Left ventricle myocardium inferior (tissue), 1 donor: ENCODE measurements at regions not wholly inside any gene's neighbourhood (a gene's known extent, or its start where the extent isn't known, plus 50 kb on each side); places are given as distances from the start of the nearest gene placed in this dataset.

Experiments
- DNase-seq: peaks from one replicate; pipeline ENCODE4 v3.0.0-alpha.2; 2020
- H3K27ac ChIP-seq: fragments of 200-600 bp; replicated peaks from 2 replicates; pipeline ENCODE4 v1.8.0; 2021
- H3K27me3 ChIP-seq: fragments of 200-600 bp; 2 replicates; pipeline ENCODE4 v1.8.0; 2021; ENCODE audit warnings: low read depth
- H3K36me3 ChIP-seq: fragments of 200-600 bp; 2 replicates; pipeline ENCODE4 v1.8.0; 2021
- H3K4me1 ChIP-seq: fragments of 200-600 bp; 2 replicates; pipeline ENCODE4 v1.8.0; 2021
- H3K4me3 ChIP-seq: fragments of 200-600 bp; 2 replicates; pipeline ENCODE4 v1.8.0; 2021; ENCODE audit warnings: mild to moderate bottlenecking, moderate library complexity
- H3K9me3 ChIP-seq: fragments of 200-600 bp; replicated peaks from 2 replicates; pipeline ENCODE4 v1.8.0; 2021
- intact Hi-C: fragments of 100-400 bp; cut with micrococcal nuclease; formaldehyde crosslinking; loops from one replicate; pipeline ENCODE4 v1.11.0; 2022
- TF ChIP-seq, protein P1 (sequence below): fragments of 200-600 bp; IDR thresholded peaks from 2 replicates; pipeline ENCODE4 v1.8.0; 2021; ENCODE audit warnings: antibody characterized with exemption, mild to moderate bottlenecking, borderline replicate concordance
- donor health status: DM: no; HTN: yes; CAD: no; lungs with severe emphysema.

DNA sequence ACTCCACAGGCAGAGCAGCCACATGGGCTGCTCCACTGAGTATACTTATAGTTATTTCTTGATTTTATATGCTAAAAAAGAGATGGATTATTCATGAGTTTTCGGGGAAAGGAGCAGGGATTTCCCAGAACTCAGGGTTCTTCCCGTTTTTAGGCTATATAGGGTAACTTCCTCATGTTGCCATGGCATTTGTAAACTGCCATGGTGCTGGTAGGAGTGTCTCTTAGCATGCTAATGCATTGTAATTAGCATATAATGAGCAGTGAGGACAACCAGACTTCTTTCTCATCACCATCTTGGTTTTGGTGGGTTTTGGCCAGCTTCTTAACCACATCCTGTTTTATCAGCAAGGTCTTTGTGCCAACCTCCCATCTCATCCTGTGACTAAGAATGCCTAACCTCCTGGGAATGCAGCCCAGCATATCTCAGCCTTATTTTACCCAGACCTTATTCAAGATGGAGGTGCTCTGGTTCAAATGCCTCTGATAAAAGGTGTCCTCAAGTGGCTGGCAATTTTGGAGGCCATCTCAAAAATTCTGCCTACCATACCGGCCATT is 213.0 kb upstream of the VEGFC start:
- no peak for DNase-seq
- no peaks in the 10 kb centered on the region for H3K36me3 ChIP-seq
- no peak overlapping the region for H3K4me3 ChIP-seq
- TF ChIP-seq, protein P1, sequence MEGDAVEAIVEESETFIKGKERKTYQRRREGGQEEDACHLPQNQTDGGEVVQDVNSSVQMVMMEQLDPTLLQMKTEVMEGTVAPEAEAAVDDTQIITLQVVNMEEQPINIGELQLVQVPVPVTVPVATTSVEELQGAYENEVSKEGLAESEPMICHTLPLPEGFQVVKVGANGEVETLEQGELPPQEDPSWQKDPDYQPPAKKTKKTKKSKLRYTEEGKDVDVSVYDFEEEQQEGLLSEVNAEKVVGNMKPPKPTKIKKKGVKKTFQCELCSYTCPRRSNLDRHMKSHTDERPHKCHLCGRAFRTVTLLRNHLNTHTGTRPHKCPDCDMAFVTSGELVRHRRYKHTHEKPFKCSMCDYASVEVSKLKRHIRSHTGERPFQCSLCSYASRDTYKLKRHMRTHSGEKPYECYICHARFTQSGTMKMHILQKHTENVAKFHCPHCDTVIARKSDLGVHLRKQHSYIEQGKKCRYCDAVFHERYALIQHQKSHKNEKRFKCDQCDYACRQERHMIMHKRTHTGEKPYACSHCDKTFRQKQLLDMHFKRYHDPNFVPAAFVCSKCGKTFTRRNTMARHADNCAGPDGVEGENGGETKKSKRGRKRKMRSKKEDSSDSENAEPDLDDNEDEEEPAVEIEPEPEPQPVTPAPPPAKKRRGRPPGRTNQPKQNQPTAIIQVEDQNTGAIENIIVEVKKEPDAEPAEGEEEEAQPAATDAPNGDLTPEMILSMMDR, result no peak
- intact Hi-C loops, result no loop called here
- no peaks in the 10 kb centered on the region for H3K4me1 ChIP-seq
- H3K27me3 ChIP-seq, result no peaks in the 10 kb centered on the region
- no peak overlapping the region for H3K27ac ChIP-seq
- H3K9me3 ChIP-seq, result peaks cover 9% of the 10 kb centered on the region

DNA sequence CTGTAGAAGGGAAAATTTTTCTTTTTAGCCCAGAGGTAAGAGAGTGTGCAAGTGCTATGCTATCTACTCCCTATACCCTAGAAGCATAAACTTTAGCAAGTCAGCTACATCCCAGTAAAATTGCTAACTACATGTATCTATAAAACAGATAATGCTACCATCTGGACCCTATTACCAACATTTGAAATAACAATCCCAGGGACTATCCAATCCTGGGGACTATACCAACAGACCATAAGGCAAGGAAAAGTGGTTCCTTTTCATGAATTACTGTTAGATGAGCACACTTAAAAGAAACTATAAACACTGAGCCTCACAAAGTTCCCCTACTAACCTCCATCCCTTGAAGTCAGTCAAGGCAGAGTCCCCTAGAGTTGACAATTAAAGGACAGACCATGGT is 213.6 kb upstream of the VEGFC start:
- Histone ChIP-seq H3K9me3 (peaks cover 14% of the 10 kb centered on the region), H3K27me3 (no peaks in the 10 kb centered on the region), H3K4me1 (no peaks in the 10 kb centered on the region), H3K27ac (no peak overlapping the region), H3K36me3 (no peaks in the 10 kb centered on the region), H3K4me3 (no peak overlapping the region)
- intact Hi-C loops, result no loop called here
- no peak for DNase-seq
- TF ChIP-seq, protein P1, result no peak

DNA sequence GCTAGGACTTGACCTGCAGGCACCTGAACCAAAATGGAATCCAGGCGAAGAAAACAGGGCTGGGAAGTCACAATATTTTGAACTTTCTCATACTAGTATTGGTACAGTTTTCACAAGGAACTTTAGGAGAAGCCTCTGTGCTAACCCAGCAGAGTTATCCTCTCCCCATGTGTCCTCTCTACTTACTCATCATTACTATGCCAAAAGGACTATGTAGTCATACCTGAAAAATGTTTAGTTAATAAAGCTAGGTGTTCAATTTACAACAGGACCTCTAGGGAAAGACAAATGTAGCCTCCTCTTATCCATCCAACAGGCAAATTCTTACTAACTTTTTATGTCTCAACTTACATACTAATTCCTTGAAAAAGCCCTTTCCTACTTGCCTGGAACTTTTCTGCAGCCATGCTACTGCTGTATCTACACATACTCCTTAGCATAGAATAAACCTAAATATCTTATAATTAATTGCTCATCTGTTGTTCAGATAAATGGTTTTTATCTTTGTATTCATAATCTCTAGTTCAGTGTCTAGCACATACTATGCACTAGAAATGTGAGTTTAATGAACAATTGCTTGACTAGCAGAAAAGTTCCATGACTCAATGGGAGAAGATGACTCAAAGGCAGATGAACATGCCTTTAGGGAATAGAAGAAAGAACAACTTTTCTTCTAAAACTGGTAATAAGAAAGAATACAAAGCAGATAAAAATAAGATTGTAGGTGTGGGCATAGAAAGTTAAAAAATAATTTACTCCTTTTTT is 215.5 kb upstream of the VEGFC start:
- TF ChIP-seq, protein P1, result no peak
- H3K4me3 ChIP-seq, result no peak overlapping the region
- H3K36me3 ChIP-seq, result no peaks in the 10 kb centered on the region
- intact Hi-C loops, result no loop called here
- no peak for DNase-seq
- H3K4me1 ChIP-seq, result no peaks in the 10 kb centered on the region
- H3K27ac ChIP-seq, result no peak overlapping the region
- H3K27me3 ChIP-seq, result no peaks in the 10 kb centered on the region
- peaks cover 33% of the 10 kb centered on the region for H3K9me3 ChIP-seq

DNA sequence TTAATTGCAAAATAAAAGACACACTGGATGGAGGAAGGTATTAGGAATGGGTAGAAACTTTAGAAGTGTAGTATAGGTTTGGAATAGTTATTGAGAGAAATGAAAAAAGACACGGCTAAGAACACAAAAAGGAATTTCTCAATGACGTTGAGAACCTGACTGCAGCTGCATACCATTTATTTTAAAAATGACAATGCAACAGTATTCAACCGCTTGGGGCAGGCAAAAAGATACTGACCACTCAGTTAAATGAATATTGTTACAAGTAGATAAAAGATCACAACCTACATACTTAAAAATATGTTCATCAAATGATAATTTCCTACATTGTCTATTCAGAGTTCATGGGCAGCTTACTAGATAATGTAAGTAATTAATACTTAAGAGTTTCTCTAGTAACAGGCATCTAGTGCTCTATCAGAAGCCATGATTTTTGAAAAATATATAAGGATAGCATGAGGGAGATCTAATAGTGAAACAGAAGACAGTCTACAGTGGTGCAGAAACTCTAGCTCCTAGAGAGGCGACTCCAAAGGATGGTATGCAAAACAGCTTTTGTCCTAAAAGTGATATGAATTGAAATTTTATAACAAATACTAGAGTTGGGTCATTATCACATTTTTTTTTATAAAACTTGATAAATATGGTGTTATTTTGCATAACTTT is 216.2 kb upstream of the VEGFC start:
- Histone ChIP-seq H3K36me3 (no peaks in the 10 kb centered on the region), H3K4me3 (no peak overlapping the region), H3K27me3 (no peaks in the 10 kb centered on the region), H3K4me1 (no peaks in the 10 kb centered on the region), H3K27ac (no peak overlapping the region), H3K9me3 (peaks cover 34% of the 10 kb centered on the region)
- DNase-seq, result no peak
- intact Hi-C loops, result no loop called here
- TF ChIP-seq, protein P1, result no peak

DNA sequence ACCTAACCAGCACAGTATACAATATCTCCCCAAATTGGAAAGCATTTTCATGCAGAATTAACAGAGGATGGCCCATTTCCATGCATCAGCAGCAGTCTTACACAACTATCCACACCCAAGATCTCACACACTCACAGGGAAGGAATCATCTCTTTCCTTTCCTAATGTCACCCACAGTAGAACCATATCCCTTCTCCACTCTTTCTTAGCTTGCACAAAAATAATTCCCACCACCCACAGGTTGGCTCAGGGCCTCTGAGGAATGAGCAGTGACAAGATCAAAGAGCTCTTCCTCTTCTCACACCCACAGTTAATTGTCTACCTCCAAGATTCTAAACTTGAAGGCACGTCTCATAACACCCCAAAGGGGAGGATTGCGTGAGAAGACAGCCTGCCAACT is 217.7 kb upstream of the VEGFC start:
- Histone ChIP-seq H3K36me3 (no peaks in the 10 kb centered on the region), H3K27me3 (no peaks in the 10 kb centered on the region), H3K27ac (no peak overlapping the region), H3K4me1 (no peaks in the 10 kb centered on the region), H3K4me3 (no peak overlapping the region), H3K9me3 (peaks cover 35% of the 10 kb centered on the region)
- intact Hi-C loops, result no loop called here
- TF ChIP-seq, protein P1, result no peak
- no peak for DNase-seq
